NCI-H526 (cell line): ENCODE measurements at regions not wholly inside any gene's neighbourhood (a gene's known extent, or its start where the extent isn't known, plus 50 kb on each side); places are given as distances from the start of the nearest gene placed in this dataset.
A peak's percentile ranks its signal among the peaks of the same experiment; 100 is the strongest.
"Not testable (repeated sequence)": the region's sequence is repeated elsewhere in the genome, so short reads cannot be mapped to it uniquely, and the experiment has no call there.

Source experiments
- DNase-seq, 2 experiments: peaks; one replicate each; lab custom pipeline; 2025; lab: John Stamatoyannopoulos, UW

- no peak for DNase-seq
Observed at GRCh38 chr2:21782866-21783265, 659.1 kb downstream of the TDRD15 start.

- DNase-seq = no peak
Observed at GRCh38 chr2:21787941-21788340, 664.2 kb downstream of the TDRD15 start.

GRCh38 chr2:21790311-21790710 lies 666.5 kb downstream of the TDRD15 start:
- not testable (repeated sequence) for DNase-seq

GRCh38 chr2:21792571-21792970 lies 668.8 kb downstream of the TDRD15 start:
- DNase-seq = no peak

GRCh38 chr2:21793461-21793860 lies 669.7 kb downstream of the TDRD15 start:
- no peak for DNase-seq

GRCh38 chr2:21794611-21795010 lies 670.8 kb downstream of the TDRD15 start:
- no peak for DNase-seq

GRCh38 chr2:21800356-21800755 lies 676.6 kb downstream of the TDRD15 start:
- no peak for DNase-seq

- DNase-seq = no peak
Observed at GRCh38 chr2:21803550-21803949, 679.8 kb downstream of the TDRD15 start.

- DNase-seq = no peak
Observed at GRCh38 chr2:21804151-21804550, 680.4 kb downstream of the TDRD15 start.

- no peak for DNase-seq
Observed at GRCh38 chr2:21811541-21811940, 687.8 kb downstream of the TDRD15 start.

- no peak for DNase-seq
Observed at GRCh38 chr2:21812766-21813165, 689.0 kb downstream of the TDRD15 start.

GRCh38 chr2:21814588-21815149 lies 690.9 kb downstream of the TDRD15 start:
- DNase-seq = no peak

GRCh38 chr2:21818212-21818795 lies 694.5 kb downstream of the TDRD15 start:
- DNase-seq = peak; percentile 97 to 98

GRCh38 chr2:21819454-21819853 lies 695.7 kb downstream of the TDRD15 start:
- no peak for DNase-seq

- DNase-seq = peak; percentile 22 to 41
Observed at GRCh38 chr2:21820271-21820670, 696.5 kb downstream of the TDRD15 start.

- peak; percentile 88 for DNase-seq
Observed at GRCh38 chr2:21821672-21822227, 698.0 kb downstream of the TDRD15 start.

GRCh38 chr2:21822505-21822904 lies 698.7 kb downstream of the TDRD15 start:
- peak; percentile 46 to 61 for DNase-seq

GRCh38 chr2:21833767-21834166 lies 710.0 kb downstream of the TDRD15 start:
- DNase-seq = no peak

- no peak for DNase-seq
Observed at GRCh38 chr2:21836261-21836660, 712.5 kb downstream of the TDRD15 start.

GRCh38 chr2:21836719-21837118 lies 713.0 kb downstream of the TDRD15 start:
- DNase-seq = no peak

GRCh38 chr2:21837168-21837960 lies 713.6 kb downstream of the TDRD15 start:
- DNase-seq = no peak

GRCh38 chr2:21841341-21841740 lies 717.6 kb downstream of the TDRD15 start:
- DNase-seq = no peak

GRCh38 chr2:21850367-21850766 lies 726.6 kb downstream of the TDRD15 start:
- DNase-seq = not testable (repeated sequence)
